ENCODE measurements at regions not wholly inside any gene's neighbourhood (a gene's known extent, or its start where the extent isn't known, plus 50 kb on each side); places are given as distances from the start of the nearest gene placed in this dataset.
"Not testable (repeated sequence)": the region's sequence is repeated elsewhere in the genome, so short reads cannot be mapped to it uniquely, and the experiment has no call there.

DNA sequence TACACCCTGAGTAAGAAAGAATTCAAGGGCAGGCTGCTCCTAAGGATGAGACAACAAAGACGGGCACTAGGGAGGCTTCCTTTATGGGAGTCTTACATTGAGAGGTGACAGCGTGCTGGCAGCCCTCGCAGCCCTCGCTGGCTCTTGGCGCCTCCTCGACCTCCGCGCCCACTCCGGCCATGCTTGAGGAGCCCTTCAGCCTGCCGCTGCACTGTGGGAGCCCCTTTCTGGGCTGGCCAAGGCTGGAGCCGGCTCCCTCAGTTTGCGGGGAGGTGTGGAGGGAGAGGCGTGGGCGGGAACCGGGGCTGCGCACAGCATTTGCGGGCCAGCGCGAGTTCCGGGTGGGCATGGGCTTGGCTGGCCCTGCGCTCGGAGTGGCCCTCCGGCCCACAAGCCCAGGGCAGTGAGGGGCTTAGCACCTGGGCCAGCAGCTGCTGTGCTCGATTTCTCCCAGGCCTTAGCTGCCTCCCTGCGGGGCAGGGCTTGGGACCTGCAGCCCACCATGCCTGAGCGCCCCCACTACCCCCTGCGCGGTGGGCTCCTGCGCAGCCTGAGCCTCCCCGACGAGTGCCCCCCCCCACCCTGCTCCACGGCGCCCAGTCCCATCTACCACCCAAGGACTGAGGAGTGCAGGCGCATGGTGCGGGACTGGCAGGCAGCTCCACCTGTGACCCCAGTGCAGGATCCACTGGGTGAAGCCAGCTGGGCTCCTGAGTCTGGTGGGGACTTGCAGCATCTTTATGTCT is 75.3 kb downstream of the BARX1 start:
- TF ChIP-seq, protein P1, sequence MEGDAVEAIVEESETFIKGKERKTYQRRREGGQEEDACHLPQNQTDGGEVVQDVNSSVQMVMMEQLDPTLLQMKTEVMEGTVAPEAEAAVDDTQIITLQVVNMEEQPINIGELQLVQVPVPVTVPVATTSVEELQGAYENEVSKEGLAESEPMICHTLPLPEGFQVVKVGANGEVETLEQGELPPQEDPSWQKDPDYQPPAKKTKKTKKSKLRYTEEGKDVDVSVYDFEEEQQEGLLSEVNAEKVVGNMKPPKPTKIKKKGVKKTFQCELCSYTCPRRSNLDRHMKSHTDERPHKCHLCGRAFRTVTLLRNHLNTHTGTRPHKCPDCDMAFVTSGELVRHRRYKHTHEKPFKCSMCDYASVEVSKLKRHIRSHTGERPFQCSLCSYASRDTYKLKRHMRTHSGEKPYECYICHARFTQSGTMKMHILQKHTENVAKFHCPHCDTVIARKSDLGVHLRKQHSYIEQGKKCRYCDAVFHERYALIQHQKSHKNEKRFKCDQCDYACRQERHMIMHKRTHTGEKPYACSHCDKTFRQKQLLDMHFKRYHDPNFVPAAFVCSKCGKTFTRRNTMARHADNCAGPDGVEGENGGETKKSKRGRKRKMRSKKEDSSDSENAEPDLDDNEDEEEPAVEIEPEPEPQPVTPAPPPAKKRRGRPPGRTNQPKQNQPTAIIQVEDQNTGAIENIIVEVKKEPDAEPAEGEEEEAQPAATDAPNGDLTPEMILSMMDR (IDR thresholded peaks at IDR 0.05; ENCODE audit: low read depth, low read length), result not testable (repeated sequence)
- not testable (repeated sequence) for TF ChIP-seq EZH2phosphoT487 (IDR thresholded peaks at IDR 0.05; ENCODE audit: low read depth)
